Right cardiac atrium (tissue), 5 donors: ENCODE measurements at regions not wholly inside any gene's neighbourhood (a gene's known extent, or its start where the extent isn't known, plus 50 kb on each side); places are given as distances from the start of the nearest gene placed in this dataset.
A peak's percentile ranks its signal among the peaks of the same experiment; 100 is the strongest.
"Not testable (repeated sequence)": the region's sequence is repeated elsewhere in the genome, so short reads cannot be mapped to it uniquely, and the experiment has no call there.

Experiments used
- ATAC-seq, 2 donors: fragments of 200-7000 bp; cut with Tn5 transposase; one replicate each; pipeline versions ENCODE4 v1.8.0 to v1.9.1; 2020; ENCODE audit warnings: moderate library complexity in 2 of 2, mild to moderate bottlenecking in 1 of 2
- DNase-seq, 3 donors: peaks; one replicate each; pipeline ENCODE4 v3.0.0-alpha.2; 2020
- H3K27ac ChIP-seq: one replicate; pipeline ENCODE4 v1.5.1; 2013; ENCODE audit warnings: mild to moderate bottlenecking, low read length, control low read depth, moderate library complexity
- H3K27me3 ChIP-seq: one replicate; pipeline ENCODE4 v1.6.1; 2013; ENCODE audit not compliant: control insufficient read depth, insufficient read depth
- H3K4me1 ChIP-seq: one replicate; pipeline ENCODE4 v1.6.1; 2013; ENCODE audit warnings: low read length; ENCODE audit not compliant: control insufficient read depth, insufficient read depth
- H3K4me3 ChIP-seq: one replicate; pipeline ENCODE4 v1.5.1; 2013; ENCODE audit warnings: low read length, control low read depth
- H3K9me3 ChIP-seq: one replicate; pipeline ENCODE4 v1.6.1; 2013; ENCODE audit warnings: low read length; ENCODE audit not compliant: control insufficient read depth
- WGBS: extraction: QIAGEN DNeasy Blood & Tissue Kit; methylation state at CpG from one replicate; pipeline ENCODE4 v1.1.7; 2013; 5-methylcytosine and 5-hydroxymethylcytosine counted together
- intact Hi-C, 4 donors: fragments of 100-400 bp; cut with DNase I; formaldehyde crosslinking; loops; one replicate each; pipeline versions ENCODE4 v1.11.0 to v1.14.0; 2022 to 2023
- donor health status: healthy with polysubstance abuse.
- donor health status: DM: no; HTN: yes; CAD: no.
- donor health status: DM: no; HTN: no; CAD: no.
- donor health status: DM: no; HTN: yes; CAD: no; lungs with severe emphysema.
- donor health status: DM: yes; HTN: yes; CAD: no.

GRCh38 chr1:164166454-164166853, 392.5 kb upstream of the PBX1 start:
- H3K4me3 ChIP-seq, ATAC-seq, H3K27ac ChIP-seq, intact Hi-C loops, H3K4me1 ChIP-seq, H3K9me3 ChIP-seq, H3K27me3 ChIP-seq: not testable (repeated sequence)
- 65% methylated on average over 6 of the region's 6 CpGs for WGBS
- peak; percentile 18 to 41 (median 27) for DNase-seq

GRCh38 chr1:164177118-164177517, 381.9 kb upstream of the PBX1 start:
- H3K4me3 ChIP-seq: no peak overlapping the region
- DNase-seq: no peak
- intact Hi-C loops: no loop called here
- 83% methylated on average over 2 of the region's 2 CpGs for WGBS
- ATAC-seq: no peak
- H3K27me3 ChIP-seq: no peaks in the 10 kb centered on the region
- H3K4me1 ChIP-seq: no peaks in the 10 kb centered on the region
- no peaks in the 10 kb centered on the region for H3K9me3 ChIP-seq
- no peak overlapping the region for H3K27ac ChIP-seq

- Histone ChIP-seq H3K4me3 (no peak overlapping the region), H3K9me3 (peaks cover 2% of the 10 kb centered on the region), H3K27ac (no peak overlapping the region), H3K4me1 (no peaks in the 10 kb centered on the region), H3K27me3 (no peaks in the 10 kb centered on the region)
- intact Hi-C loops: no loop called here
- DNase-seq (no peak), ATAC-seq (no peak)
Observed at GRCh38 chr1:164180824-164181223, 378.2 kb upstream of the PBX1 start.

GRCh38 chr1:164183854-164184635, 374.9 kb upstream of the PBX1 start:
- Histone ChIP-seq H3K4me1 (no peaks in the 10 kb centered on the region), H3K9me3 (peaks cover 2% of the 10 kb centered on the region), H3K27ac (no peak overlapping the region), H3K4me3 (no peak overlapping the region), H3K27me3 (no peaks in the 10 kb centered on the region)
- intact Hi-C loops: no loop called here
- no peak for ATAC-seq
- 72% methylated on average over 4 of the region's 4 CpGs for WGBS
- DNase-seq: no peak

- H3K9me3 ChIP-seq: peaks cover 3% of the 10 kb centered on the region
- 35% methylated on average over 5 of the region's 5 CpGs for WGBS
- ATAC-seq (no peak), DNase-seq (no peak)
- intact Hi-C loops: no loop called here
- H3K27me3 ChIP-seq: no peaks in the 10 kb centered on the region
- no peaks in the 10 kb centered on the region for H3K4me1 ChIP-seq
- no peak overlapping the region for H3K4me3 ChIP-seq
- H3K27ac ChIP-seq: no peak overlapping the region
Observed at GRCh38 chr1:164186881-164187280, 372.1 kb upstream of the PBX1 start.

- no peak for ATAC-seq
- Histone ChIP-seq H3K27me3 (no peaks in the 10 kb centered on the region), H3K4me1 (no peaks in the 10 kb centered on the region), H3K9me3 (peaks cover 3% of the 10 kb centered on the region), H3K27ac (no peak overlapping the region), H3K4me3 (no peak overlapping the region)
- whole genome bisulfite sequencing: 46% methylated on average over 4 of the region's 4 CpGs
- DNase-seq: no peak
- intact Hi-C loops: no loop called here
Observed at GRCh38 chr1:164188497-164188896, 370.5 kb upstream of the PBX1 start.

GRCh38 chr1:164191191-164191590, 367.8 kb upstream of the PBX1 start:
- Histone ChIP-seq H3K27me3 (no peaks in the 10 kb centered on the region), H3K27ac (no peak overlapping the region), H3K4me1 (no peaks in the 10 kb centered on the region), H3K4me3 (no peak overlapping the region), H3K9me3 (peaks cover 1% of the 10 kb centered on the region)
- ATAC-seq (no peak), DNase-seq (no peak)
- intact Hi-C loops: no loop called here

GRCh38 chr1:164210211-164210739, 348.7 kb upstream of the PBX1 start:
- Histone ChIP-seq H3K4me1 (no peaks in the 10 kb centered on the region), H3K27me3 (no peaks in the 10 kb centered on the region), H3K4me3 (no peak overlapping the region), H3K9me3 (no peaks in the 10 kb centered on the region), H3K27ac (no peak overlapping the region)
- ATAC-seq (peak in 1 of 2 donors; percentile 22), DNase-seq (no peak)
- intact Hi-C loops: no loop called here
- 71% methylated on average over 3 of the region's 3 CpGs for WGBS

- no peaks in the 10 kb centered on the region for H3K9me3 ChIP-seq
- no peak overlapping the region for H3K27ac ChIP-seq
- H3K4me1 ChIP-seq: no peaks in the 10 kb centered on the region
- ATAC-seq: no peak
- intact Hi-C loops: no loop called here
- DNase-seq: no peak
- no peaks in the 10 kb centered on the region for H3K27me3 ChIP-seq
- H3K4me3 ChIP-seq: no peak overlapping the region
Observed at GRCh38 chr1:164223378-164223777, 335.6 kb upstream of the PBX1 start.

- Histone ChIP-seq H3K4me1 (no peaks in the 10 kb centered on the region), H3K27me3 (no peaks in the 10 kb centered on the region), H3K4me3 (no peak overlapping the region), H3K9me3 (no peaks in the 10 kb centered on the region), H3K27ac (no peak overlapping the region)
- intact Hi-C loops: no loop called here
- ATAC-seq: no peak
- WGBS: 87% methylated on average over 2 of the region's 2 CpGs
- DNase-seq: no peak
Observed at GRCh38 chr1:164225011-164225410, 334.0 kb upstream of the PBX1 start.

- no peak overlapping the region for H3K4me3 ChIP-seq
- ATAC-seq (no peak), DNase-seq (no peak)
- H3K27me3 ChIP-seq: no peaks in the 10 kb centered on the region
- no peaks in the 10 kb centered on the region for H3K4me1 ChIP-seq
- WGBS: 81% methylated on average over 4 of the region's 4 CpGs
- H3K9me3 ChIP-seq: no peaks in the 10 kb centered on the region
- intact Hi-C loops: no loop called here
- H3K27ac ChIP-seq: no peak overlapping the region
Observed at GRCh38 chr1:164226977-164227376, 332.0 kb upstream of the PBX1 start.

- no peak for DNase-seq
- Histone ChIP-seq H3K4me1 (no peaks in the 10 kb centered on the region), H3K4me3 (no peak overlapping the region), H3K27ac (no peak overlapping the region), H3K27me3 (no peaks in the 10 kb centered on the region), H3K9me3 (no peaks in the 10 kb centered on the region)
- 87% methylated on average over 6 of the region's 6 CpGs for WGBS
- intact Hi-C loops: no loop called here
- no peak for ATAC-seq
Observed at GRCh38 chr1:164228928-164229327, 330.1 kb upstream of the PBX1 start.
